DMS79 treated with DMSO at 0.1 percent for 48 hours (cell line): ENCODE measurements at regions not wholly inside any gene's neighbourhood (a gene's known extent, or its start where the extent isn't known, plus 50 kb on each side); places are given as distances from the start of the nearest gene placed in this dataset.

ENCODE experiments used
- DNase-seq: peaks from one replicate; lab custom pipeline; 2025; lab: John Stamatoyannopoulos, UW

- DNase-seq = no peak
Measured at GRCh38 chr15:38647683-38648082, 83.1 kb upstream of the RASGRP1 start.

DNA sequence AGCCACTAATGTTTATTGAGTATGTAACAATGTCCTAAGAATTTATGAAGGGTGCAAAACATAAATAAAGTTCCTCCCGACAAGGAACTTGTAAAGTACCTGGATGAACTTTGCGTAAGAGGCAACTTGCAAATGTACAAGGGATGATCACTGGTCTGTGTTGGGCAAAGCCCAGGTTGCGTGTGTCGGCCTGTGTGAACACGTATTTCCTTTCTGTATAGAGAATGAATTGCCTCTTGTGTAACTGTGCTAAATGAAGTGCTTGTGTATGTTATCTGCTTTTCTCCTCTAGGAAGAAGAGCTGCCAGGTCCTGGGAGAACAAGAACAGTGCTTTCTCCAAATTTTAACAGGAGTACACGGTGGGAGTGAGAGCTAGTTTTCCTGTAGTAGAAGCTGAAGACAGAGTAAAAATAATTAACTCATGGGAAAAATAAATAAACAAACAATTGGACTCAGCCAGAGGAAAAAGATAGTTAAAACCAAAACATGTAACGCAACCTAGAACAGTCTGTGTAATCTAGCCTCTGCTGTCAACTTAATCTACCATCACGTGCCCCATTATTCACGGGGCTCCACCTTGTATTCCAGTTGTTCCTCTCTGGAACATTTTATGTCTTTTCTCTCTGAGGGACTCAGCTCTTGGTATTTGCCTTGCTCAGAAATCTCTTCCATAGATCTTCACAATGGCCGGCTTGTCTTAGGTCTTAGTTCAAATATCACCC lies 83.7 kb upstream of the RASGRP1 start:
- DNase-seq = no peak

GRCh38 chr15:38650384-38650783 lies 85.8 kb upstream of the RASGRP1 start:
- DNase-seq = no peak

DNA sequence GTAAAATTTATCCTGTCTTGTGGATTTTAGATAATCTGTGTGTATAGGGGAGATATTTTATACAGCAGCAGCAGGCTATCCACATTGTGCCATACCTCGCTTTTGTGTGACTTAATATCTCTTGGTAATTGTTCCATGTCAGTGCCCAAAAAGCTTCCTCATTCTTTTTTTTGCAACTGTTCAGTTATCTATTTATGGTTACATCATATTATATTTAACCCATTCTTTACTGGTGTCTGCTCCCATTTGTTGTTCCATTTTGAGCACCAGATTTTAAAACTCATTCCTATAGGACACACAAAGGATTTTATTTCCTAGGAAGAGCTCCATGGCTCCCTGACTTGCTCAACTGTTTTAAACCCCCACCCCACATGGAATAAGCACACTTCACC lies 86.3 kb upstream of the RASGRP1 start:
- no peak for DNase-seq

GRCh38 chr15:38651328-38652038 lies 86.9 kb upstream of the RASGRP1 start:
- no peak for DNase-seq

GRCh38 chr15:38652183-38652794 lies 87.7 kb upstream of the RASGRP1 start:
- no peak for DNase-seq

- DNase-seq = no peak
Measured at GRCh38 chr15:38652998-38653397, 88.4 kb upstream of the RASGRP1 start.

- DNase-seq = no peak
Measured at GRCh38 chr15:38658431-38658830, 93.8 kb upstream of the RASGRP1 start.

DNA sequence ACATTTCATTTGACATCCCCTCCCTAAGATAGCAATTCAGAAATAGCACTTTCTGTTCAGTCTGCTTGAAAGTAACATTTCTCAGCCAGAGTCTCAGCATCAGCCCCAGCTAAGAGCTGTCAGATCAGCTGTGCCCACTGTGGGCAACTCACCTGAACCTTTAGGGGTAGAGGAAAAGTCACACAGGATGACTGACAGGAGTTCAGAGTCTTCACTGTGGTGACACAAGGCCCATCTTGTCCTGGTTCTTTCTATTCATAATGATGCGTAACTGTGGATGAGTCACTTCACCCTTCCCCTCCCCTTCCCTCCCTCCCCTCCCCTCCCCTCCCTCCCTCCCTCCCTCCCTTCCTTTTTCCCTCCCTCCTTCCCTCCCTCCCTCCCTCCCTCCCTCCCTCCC lies 96.1 kb upstream of the RASGRP1 start:
- no peak for DNase-seq

GRCh38 chr15:38662033-38662802 lies 97.6 kb upstream of the RASGRP1 start:
- DNase-seq = no peak

DNA sequence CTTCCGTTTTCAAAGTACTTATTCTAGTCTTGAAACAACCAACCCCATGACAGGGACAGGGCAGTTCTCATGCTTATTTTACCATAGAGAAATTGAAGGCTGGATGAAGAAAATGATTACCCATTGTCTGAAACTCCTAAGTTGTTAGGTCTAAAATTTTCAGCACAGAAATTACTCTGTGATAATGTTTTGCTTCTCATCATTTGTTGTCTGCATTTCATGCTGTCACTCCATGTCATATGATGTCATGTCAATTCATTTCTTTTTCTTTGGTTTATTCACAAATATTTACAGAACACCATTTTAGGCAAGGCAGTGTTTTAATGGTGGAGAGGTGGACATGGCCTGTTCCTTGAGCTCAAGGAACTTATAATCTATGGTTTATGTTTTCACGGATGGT lies 98.2 kb upstream of the RASGRP1 start:
- no peak for DNase-seq

- DNase-seq = no peak
Measured at GRCh38 chr15:38665586-38666305, 101.1 kb upstream of the RASGRP1 start.

- no peak for DNase-seq
Measured at GRCh38 chr15:38666865-38667510, 102.4 kb upstream of the RASGRP1 start.

- no peak for DNase-seq
Measured at GRCh38 chr15:38667890-38668850, 103.6 kb upstream of the RASGRP1 start.

DNA sequence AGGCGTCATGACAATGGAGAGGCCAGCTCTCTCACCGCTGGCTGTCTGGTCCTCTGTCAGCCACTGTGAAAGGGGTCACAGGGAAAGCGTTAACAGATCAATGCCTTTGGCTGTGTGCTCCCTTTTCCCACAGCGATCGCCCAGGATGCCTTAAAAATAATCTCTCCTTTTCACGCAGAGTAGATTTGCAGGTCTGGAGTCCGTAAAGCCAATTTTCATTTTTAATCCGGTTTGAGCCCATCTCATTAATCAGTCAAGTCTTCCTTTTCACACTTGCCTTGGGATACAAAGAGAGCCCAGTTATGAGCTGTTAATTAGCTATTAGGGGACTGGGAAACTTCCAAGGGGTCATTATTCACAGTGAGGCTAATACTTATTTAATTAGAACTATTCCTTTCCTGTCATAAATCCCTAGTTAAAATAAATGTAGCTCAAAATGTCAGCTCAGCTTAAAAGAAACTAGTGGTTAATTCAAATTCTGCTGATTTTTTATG lies 104.3 kb upstream of the RASGRP1 start:
- no peak for DNase-seq

DNA sequence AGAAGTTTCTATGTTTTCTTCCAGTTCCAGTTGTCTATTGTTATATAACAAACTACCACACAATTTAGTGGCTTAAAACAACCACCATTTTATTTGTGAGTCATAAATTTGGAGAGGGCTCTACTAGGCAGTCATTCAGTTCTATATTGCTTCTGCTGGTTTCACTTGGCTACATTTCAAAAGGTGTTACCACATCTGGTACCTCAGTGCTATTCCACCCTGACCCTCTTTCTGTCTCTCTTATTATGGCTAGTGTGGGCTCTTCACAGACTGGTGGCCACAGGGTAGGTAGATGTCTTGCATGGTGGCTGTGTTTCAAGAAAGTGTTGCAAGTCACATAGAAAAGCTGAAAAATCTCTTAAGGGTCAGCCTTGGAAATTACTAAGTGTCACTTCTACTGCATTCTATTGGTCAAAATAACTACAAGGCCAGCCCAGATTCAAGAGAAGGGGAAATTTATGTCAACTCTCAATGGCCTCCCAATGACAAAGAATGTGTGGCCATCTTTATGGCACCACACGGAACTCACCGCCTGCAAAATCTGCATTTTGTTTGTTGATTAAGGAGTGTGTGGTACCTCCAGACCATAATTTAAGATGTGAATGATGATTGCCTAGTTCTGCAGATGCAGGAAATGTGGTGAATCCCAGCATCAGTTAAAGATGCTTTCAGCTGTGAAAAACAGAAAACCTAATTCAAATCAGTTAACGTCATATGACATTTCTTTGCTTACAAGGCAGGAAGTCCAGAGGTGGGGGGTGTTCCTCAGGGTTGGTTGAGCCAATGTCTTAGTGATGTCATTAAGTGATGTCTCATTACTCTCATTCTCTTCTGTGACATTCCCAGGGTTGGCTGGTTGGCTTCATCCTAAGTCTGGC lies 105.8 kb upstream of the RASGRP1 start:
- DNase-seq = no peak

- DNase-seq = no peak
Measured at GRCh38 chr15:38671006-38671387, 106.4 kb upstream of the RASGRP1 start.

DNA sequence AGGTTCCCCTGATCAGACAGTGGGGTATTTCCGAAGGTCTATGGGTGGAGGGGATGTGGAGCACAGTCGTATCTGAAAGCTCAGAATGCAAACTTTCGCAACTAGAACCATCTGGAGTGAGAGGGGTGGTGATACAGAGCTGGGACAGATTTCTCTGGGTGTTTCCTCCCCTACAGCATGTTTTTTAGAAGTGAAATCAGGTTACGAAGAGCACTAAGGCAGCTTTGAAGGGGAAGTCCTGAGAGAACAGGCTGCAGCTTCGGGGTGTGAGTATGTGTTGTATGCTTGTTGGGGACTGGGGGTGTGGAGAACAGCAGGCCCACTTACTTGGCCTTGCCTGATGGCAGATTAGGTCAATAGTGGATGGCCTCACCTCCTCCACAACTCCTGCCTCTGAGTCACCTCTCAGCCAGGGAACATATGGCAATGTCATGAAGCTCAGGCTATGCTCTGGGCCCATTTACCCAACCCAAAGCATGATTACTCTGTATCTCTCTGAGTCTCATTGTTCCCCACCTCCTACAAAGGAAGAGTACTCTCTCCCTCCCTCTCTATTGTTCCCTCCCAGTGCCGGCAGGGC lies 107.2 kb upstream of the RASGRP1 start:
- DNase-seq = no peak

DNA sequence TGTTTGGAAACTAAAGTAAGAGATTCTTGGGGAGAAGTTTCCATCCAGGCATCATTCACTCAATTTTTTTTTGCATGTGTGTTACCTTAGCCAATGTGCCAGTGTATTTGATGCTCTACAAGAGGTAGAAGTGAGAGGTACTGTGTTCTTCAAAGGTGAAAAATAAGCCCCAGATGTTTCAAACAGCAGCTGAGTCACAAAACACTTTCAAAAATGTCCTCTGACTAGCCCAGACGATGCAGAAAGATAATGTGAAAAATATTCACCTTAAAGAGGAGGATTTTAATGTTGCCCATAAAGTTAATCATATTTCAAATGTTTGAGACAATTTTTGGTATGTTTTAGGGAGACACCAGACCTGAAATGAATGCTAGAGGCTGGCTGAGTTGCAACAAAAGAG lies 107.7 kb upstream of the RASGRP1 start:
- no peak for DNase-seq
